ENCODE measurements at regions not wholly inside any gene's neighbourhood (a gene's known extent, or its start where the extent isn't known, plus 50 kb on each side); places are given as distances from the start of the nearest gene placed in this dataset.

DNA sequence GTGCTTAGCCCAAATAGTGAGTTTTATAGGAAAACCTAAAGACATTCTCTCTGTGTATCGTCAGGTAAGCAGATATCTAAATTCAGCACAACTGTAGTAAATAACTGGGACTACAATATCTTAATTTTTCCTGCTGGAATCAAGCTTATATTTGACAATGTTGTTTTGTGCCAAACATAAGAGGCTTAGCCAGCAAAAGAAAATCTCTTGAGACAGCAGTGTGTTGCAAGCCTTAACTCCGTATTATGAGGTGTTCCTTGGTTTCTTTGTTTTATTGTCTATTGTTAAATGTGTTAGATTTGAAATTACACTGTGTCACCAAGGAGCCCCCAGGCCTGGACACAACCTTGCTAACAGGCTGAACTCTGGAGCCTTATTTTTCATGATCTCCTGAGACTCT, 1570.6 kb upstream of the GOT2 start:
- TF ChIP-seq EP300 (IDR thresholded peaks at IDR 0.05) (no peak), POLR2A (IDR thresholded peaks at IDR 0.05) (no peak), POLR2AphosphoS5 (IDR thresholded peaks at IDR 0.05) (no peak)
- TF ChIP-seq, protein P1, sequence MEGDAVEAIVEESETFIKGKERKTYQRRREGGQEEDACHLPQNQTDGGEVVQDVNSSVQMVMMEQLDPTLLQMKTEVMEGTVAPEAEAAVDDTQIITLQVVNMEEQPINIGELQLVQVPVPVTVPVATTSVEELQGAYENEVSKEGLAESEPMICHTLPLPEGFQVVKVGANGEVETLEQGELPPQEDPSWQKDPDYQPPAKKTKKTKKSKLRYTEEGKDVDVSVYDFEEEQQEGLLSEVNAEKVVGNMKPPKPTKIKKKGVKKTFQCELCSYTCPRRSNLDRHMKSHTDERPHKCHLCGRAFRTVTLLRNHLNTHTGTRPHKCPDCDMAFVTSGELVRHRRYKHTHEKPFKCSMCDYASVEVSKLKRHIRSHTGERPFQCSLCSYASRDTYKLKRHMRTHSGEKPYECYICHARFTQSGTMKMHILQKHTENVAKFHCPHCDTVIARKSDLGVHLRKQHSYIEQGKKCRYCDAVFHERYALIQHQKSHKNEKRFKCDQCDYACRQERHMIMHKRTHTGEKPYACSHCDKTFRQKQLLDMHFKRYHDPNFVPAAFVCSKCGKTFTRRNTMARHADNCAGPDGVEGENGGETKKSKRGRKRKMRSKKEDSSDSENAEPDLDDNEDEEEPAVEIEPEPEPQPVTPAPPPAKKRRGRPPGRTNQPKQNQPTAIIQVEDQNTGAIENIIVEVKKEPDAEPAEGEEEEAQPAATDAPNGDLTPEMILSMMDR (IDR thresholded peaks at IDR 0.05) = no peak
- Histone ChIP-seq H3K4me1 (no peaks in the 10 kb centered on the region), H3K27ac (no peak overlapping the region), H3K27me3 (no peaks in the 10 kb centered on the region), H3K9me3 (peaks cover 3% of the 10 kb centered on the region), H3K4me3 (no peak overlapping the region), H3K36me3 (no peaks in the 10 kb centered on the region)
- DNase-seq (ENCODE audit: low spot score in 2 of 2) = no peak
- WGBS = 68% methylated on average over 2 of the region's 2 CpGs

DNA sequence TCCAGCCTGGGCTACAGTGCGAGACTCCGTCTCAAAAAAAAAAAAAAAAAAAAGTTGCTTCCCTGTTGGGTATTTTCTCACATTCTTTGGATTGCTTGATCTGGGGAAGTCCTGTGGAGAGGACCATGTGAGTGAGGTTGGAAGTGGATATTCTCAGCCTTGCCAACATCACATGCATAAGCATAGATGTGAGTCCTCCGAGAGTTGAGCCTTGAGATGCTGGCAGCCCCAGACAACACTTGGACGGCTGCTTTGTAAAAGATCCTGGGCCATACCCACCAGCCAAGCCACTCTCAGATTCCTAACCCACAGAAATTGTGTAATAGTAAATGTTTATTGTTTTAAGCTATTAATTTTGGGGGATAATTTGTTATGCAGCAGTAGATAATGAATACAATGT, 1570.0 kb upstream of the GOT2 start:
- H3K4me1 ChIP-seq = no peaks in the 10 kb centered on the region
- DNase-seq (ENCODE audit: low spot score in 2 of 2) = no peak
- no peak overlapping the region for H3K27ac ChIP-seq
- WGBS = 88% methylated on average over 4 of the region's 4 CpGs
- no peaks in the 10 kb centered on the region for H3K36me3 ChIP-seq
- H3K4me3 ChIP-seq = no peak overlapping the region
- no peaks in the 10 kb centered on the region for H3K27me3 ChIP-seq
- H3K9me3 ChIP-seq = peaks cover 3% of the 10 kb centered on the region
- TF ChIP-seq, protein P1 (IDR thresholded peaks at IDR 0.05) = no peak
- TF ChIP-seq POLR2AphosphoS5 (IDR thresholded peaks at IDR 0.05) = no peak
- TF ChIP-seq EP300 (IDR thresholded peaks at IDR 0.05) = no peak

DNA sequence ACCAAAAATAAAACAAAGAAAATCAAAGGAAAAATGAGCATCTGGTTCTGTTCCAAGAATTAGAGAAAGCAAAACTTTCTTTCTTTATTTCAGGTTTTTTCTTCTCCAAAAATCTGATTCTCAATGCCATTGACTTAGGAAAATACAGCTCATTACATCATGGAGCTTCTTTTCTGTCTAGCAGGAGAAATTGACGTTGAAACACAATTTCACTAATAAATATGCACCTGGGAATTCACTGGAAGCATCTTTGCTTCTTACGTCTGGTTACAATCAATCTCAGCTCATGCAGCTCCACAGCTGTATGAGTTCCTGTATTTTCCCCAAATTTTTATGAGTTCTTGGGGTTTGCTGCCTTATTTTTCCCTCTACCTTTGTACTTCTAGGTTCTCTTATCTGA, 1568.6 kb upstream of the GOT2 start:
- Histone ChIP-seq H3K4me1 (no peaks in the 10 kb centered on the region), H3K4me3 (no peak overlapping the region), H3K27ac (no peak overlapping the region), H3K36me3 (no peaks in the 10 kb centered on the region), H3K9me3 (no peaks in the 10 kb centered on the region), H3K27me3 (no peaks in the 10 kb centered on the region)
- no peak for DNase-seq (ENCODE audit: low spot score in 2 of 2)
- 32% methylated on average over 2 of the region's 2 CpGs for WGBS
- TF ChIP-seq, protein P1 (IDR thresholded peaks at IDR 0.05) = no peak
- TF ChIP-seq EP300 (IDR thresholded peaks at IDR 0.05) (no peak), POLR2A (IDR thresholded peaks at IDR 0.05) (no peak), POLR2AphosphoS5 (IDR thresholded peaks at IDR 0.05) (no peak)

DNA sequence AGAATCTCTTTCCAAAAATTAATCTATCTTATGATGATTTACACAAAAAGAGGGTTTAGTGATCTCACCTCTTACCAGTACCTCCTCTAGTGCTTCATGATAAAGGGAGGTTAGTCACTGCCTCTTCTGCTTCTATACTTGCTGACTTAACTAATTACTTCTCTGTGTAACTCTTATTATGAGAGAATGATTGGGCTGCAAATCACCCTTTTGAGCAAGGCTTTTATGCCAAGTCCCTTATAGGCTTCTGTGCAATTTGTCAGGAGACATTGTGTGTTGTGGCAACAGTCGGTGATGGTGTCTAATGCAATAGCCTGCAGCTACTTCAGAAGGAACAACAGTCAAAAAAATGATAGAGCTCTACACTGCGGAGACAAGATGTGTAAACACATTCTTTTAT, 1568.1 kb upstream of the GOT2 start:
- TF ChIP-seq POLR2A (IDR thresholded peaks at IDR 0.05) (no peak), POLR2AphosphoS5 (IDR thresholded peaks at IDR 0.05) (no peak), EP300 (IDR thresholded peaks at IDR 0.05) (no peak)
- TF ChIP-seq, protein P1 (IDR thresholded peaks at IDR 0.05) = no peak
- H3K36me3 ChIP-seq = no peaks in the 10 kb centered on the region
- DNase-seq (ENCODE audit: low spot score in 2 of 2) = no peak
- no peaks in the 10 kb centered on the region for H3K4me1 ChIP-seq
- H3K27ac ChIP-seq = no peak overlapping the region
- no peak overlapping the region for H3K4me3 ChIP-seq
- H3K27me3 ChIP-seq = no peaks in the 10 kb centered on the region
- 28% methylated on average over 2 of the region's 2 CpGs for WGBS
- no peaks in the 10 kb centered on the region for H3K9me3 ChIP-seq

DNA sequence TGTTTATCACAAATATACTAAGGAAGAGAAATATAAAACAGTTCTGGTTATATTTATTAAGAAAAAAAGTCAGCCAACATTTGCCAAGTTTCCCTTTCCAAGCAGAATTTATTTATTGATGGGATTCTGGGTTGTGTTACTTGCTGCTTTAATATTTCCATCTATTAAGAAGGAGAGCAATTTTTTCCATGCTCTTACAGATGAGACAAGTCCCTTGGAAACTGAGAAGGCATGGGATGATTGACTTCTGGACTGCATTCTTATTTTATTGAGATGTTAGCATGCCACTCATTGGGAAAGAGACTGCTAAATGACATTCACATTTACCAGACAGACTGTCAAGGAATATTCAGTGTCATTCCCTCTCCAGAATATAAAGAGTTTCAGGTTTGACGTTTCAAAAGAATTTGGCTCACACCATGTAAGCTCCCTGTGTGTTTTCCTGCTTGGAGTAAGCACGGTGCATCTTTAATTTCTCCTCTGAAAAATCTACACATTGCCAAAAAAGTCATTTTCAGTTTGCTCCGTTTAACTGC, 1565.2 kb upstream of the GOT2 start:
- no peaks in the 10 kb centered on the region for H3K9me3 ChIP-seq
- WGBS = 53% methylated on average over 3 of the region's 3 CpGs
- no peak overlapping the region for H3K27ac ChIP-seq
- H3K4me1 ChIP-seq = no peaks in the 10 kb centered on the region
- no peak for DNase-seq (ENCODE audit: low spot score in 2 of 2)
- TF ChIP-seq EP300 (IDR thresholded peaks at IDR 0.05) (no peak), POLR2A (IDR thresholded peaks at IDR 0.05) (no peak), POLR2AphosphoS5 (IDR thresholded peaks at IDR 0.05) (no peak)
- TF ChIP-seq, protein P1 (IDR thresholded peaks at IDR 0.05) = no peak
- H3K36me3 ChIP-seq = no peaks in the 10 kb centered on the region
- H3K4me3 ChIP-seq = no peak overlapping the region
- H3K27me3 ChIP-seq = no peaks in the 10 kb centered on the region
